Prostate gland (tissue), 2 donors: ENCODE measurements at regions not wholly inside any gene's neighbourhood (a gene's known extent, or its start where the extent isn't known, plus 50 kb on each side); places are given as distances from the start of the nearest gene placed in this dataset.

Experiments
- DNase-seq: peaks from one replicate; pipeline ENCODE4 v3.0.0-alpha.2; 2019; ENCODE audit warnings: low spot score
- H3K27ac ChIP-seq, 2 donors: fragments of 200-600 bp; sonication (generic); 2 replicates each; pipeline ENCODE4 v1.5.1; 2017 to 2019
- H3K27me3 ChIP-seq: fragments of 200-600 bp; sonication (generic); replicated peaks from 2 replicates; pipeline ENCODE4 v1.5.1; 2019; ENCODE audit not compliant: insufficient read depth
- H3K36me3 ChIP-seq, 2 donors: fragments of 200-600 bp; sonication (generic); 1 replicate in 1 of 2; 2 replicates in 1 of 2; pipeline versions ENCODE4 v1.5.1 to v1.8.1; 2017 to 2019
- H3K4me1 ChIP-seq: fragments of 200-600 bp; sonication (generic); replicated peaks from 2 replicates; pipeline ENCODE4 v1.5.1; 2019
- H3K4me3 ChIP-seq, 2 donors: fragments of 200-600 bp; sonication (generic); 2 replicates each; pipeline ENCODE4 v1.5.1; 2017 to 2019
- H3K9me3 ChIP-seq: fragments of 200-600 bp; sonication (generic); 2 replicates; pipeline ENCODE4 v1.5.1; 2017
- POLR2A ChIP-seq: fragments of 450-650 bp; IDR thresholded peaks from one replicate; pipeline ENCODE4 v1.6.1; 2016; ENCODE audit warnings: antibody characterized with exemption, mild to moderate bottlenecking
- POLR2AphosphoS5 ChIP-seq: sonication (generic); formaldehyde crosslinking; IDR thresholded peaks from one replicate; pipeline ENCODE4 v1.6.1; 2017; ENCODE audit warnings: antibody characterized with exemption
- WGBS: methylation state at CpG from one replicate; pipeline ENCODE4 v1.1.5; 2018; 5-methylcytosine and 5-hydroxymethylcytosine counted together
- intact Hi-C: fragments of 100-400 bp; cut with DNase I; formaldehyde crosslinking; loops from one replicate; pipeline ENCODE4 v1.14.2; 2022
- TF ChIP-seq, protein P1 (sequence below), 4 experiments: fragments of 200-600 bp in 2 of 4; fragments of 450-650 bp in 2 of 4; sonication (generic) in 2 of 4; IDR thresholded peaks; 1 replicate in 3 of 4; 2 replicates in 1 of 4; pipeline ENCODE4 v1.5.1; 2016 to 2019; ENCODE audit warnings: antibody characterized with exemption in 4 of 4, mild to moderate bottlenecking in 2 of 4, moderate library complexity in 2 of 4

- H3K9me3 ChIP-seq, result no peaks in the 10 kb centered on the region
- TF ChIP-seq POLR2A, result no peak
- intact Hi-C loops, result no loop called here
- DNase-seq, result no peak
- no peak overlapping the region for H3K4me3 ChIP-seq
- H3K4me1 ChIP-seq, result no peaks in the 10 kb centered on the region
- no peaks in the 10 kb centered on the region for H3K27me3 ChIP-seq
- WGBS, result 44% methylated on average over 3 of the region's 3 CpGs
- no peaks in the 10 kb centered on the region for H3K36me3 ChIP-seq
- no peak overlapping the region for H3K27ac ChIP-seq
Observed at GRCh38 chr5:167147879-167148278, 1143.6 kb upstream of the WWC1 start.

DNA sequence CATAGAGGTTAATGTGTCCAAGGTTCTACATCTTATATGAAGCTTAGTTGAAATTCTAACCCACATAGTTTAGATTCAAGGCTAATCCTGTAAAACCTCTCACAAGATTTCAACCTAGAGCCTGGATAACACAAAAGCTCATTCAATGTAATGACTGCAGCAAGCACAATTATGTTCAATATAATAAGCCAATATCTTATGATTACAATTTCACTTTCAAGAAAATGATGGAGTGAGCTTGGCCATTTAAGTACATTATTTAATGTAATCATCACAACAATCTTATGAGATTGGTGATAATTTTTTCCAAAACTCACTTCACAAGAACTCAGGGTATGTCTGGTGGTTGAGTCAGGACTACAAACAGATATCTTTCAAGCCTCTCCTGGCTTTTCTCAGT lies 1140.8 kb upstream of the WWC1 start:
- H3K36me3 ChIP-seq, result no peaks in the 10 kb centered on the region
- no peak overlapping the region for H3K4me3 ChIP-seq
- no peaks in the 10 kb centered on the region for H3K9me3 ChIP-seq
- no peaks in the 10 kb centered on the region for H3K4me1 ChIP-seq
- no peak for DNase-seq
- TF ChIP-seq, protein P1, sequence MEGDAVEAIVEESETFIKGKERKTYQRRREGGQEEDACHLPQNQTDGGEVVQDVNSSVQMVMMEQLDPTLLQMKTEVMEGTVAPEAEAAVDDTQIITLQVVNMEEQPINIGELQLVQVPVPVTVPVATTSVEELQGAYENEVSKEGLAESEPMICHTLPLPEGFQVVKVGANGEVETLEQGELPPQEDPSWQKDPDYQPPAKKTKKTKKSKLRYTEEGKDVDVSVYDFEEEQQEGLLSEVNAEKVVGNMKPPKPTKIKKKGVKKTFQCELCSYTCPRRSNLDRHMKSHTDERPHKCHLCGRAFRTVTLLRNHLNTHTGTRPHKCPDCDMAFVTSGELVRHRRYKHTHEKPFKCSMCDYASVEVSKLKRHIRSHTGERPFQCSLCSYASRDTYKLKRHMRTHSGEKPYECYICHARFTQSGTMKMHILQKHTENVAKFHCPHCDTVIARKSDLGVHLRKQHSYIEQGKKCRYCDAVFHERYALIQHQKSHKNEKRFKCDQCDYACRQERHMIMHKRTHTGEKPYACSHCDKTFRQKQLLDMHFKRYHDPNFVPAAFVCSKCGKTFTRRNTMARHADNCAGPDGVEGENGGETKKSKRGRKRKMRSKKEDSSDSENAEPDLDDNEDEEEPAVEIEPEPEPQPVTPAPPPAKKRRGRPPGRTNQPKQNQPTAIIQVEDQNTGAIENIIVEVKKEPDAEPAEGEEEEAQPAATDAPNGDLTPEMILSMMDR (IDR thresholded peaks at IDR 0.05), result no peak
- H3K27me3 ChIP-seq, result no peaks in the 10 kb centered on the region
- intact Hi-C loops, result no loop called here
- no peak overlapping the region for H3K27ac ChIP-seq

DNA sequence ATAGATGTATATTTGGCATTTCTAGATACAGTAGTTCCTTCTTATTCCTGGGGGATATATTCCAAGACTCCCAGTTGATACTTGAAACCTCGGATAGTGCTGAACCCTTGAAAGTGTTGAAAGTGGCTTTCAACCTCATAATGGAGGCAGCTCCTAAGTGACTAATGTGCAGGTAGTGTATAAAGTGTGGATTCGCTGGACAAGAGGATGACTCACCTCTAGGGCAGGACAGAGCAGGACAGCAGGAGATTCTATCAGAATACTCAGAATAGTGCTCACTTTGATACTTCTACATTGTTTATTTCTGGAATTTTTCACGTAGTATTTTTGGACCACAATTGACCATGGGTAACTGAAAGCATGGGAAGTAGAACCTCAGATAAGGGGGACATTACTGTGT lies 1138.9 kb upstream of the WWC1 start:
- Histone ChIP-seq H3K4me1 (no peaks in the 10 kb centered on the region), H3K27ac (no peak overlapping the region), H3K36me3 (no peaks in the 10 kb centered on the region), H3K27me3 (no peaks in the 10 kb centered on the region), H3K4me3 (no peak overlapping the region), H3K9me3 (no peaks in the 10 kb centered on the region)
- 85% methylated on average over 3 of the region's 3 CpGs for WGBS
- TF ChIP-seq, protein P1 (IDR thresholded peaks at IDR 0.05), result no peak
- no peak for TF ChIP-seq POLR2A
- no peak for TF ChIP-seq POLR2AphosphoS5
- no peak for DNase-seq
- intact Hi-C loops, result no loop called here

DNA sequence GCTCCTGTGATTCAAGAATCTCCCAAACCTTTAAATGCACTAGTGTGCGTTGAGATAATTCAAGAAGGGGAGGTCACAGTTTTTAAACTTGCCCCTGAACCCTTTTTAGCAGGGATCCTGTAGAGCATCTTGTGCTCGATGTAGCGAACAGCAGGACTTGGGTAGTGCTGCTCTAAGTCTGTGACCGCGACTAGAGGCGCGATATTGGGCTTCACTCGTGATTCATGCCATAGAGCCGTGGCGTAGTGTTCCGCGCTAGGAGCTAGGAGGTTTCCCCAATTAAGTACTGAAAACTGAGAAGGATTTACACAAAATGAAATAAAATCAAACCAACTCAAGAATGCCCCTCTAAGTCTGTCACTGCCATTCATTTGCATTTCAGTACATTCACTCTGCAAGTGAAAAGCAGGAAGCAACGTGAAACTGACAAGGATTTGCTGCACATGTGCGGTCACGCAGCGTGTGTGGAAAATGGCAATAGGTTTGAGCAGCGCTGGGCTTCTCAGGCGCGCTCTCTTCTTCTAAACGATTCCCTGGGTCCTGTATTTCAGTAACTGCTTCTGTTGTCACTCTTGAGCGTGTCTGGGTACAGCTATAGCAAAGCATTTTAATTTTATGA lies 1135.9 kb upstream of the WWC1 start:
- DNase-seq, result no peak
- no peaks in the 10 kb centered on the region for H3K27me3 ChIP-seq
- no peaks in the 10 kb centered on the region for H3K9me3 ChIP-seq
- WGBS, result 73% methylated on average over 21 of the region's 21 CpGs
- no peaks in the 10 kb centered on the region for H3K4me1 ChIP-seq
- TF ChIP-seq, protein P1 (IDR thresholded peaks at IDR 0.05), result no peak
- TF ChIP-seq POLR2A (no peak), POLR2AphosphoS5 (no peak)
- H3K36me3 ChIP-seq, result no peaks in the 10 kb centered on the region
- no peak overlapping the region for H3K4me3 ChIP-seq
- no peak overlapping the region for H3K27ac ChIP-seq
- intact Hi-C loops, result no loop called here

DNA sequence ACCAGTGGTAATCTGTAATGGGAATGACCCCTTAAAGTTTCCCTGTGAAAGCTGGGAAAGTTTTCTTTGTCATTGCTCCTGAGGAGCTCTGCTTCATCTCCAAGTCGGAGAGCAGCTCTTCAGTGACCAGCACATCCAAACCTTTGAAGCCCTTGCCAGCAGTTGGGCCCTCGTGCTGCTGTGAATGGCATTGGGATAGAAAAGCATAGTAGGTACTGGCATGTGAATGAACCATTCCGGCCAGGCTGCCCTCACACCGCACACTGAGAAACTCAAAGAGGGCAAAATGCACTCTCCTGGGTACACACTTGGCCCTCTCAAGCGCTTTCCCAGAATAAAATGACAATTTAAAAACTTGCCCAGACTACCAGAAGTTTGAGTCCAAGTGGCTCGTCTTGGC lies 1135.0 kb upstream of the WWC1 start:
- Histone ChIP-seq H3K9me3 (no peaks in the 10 kb centered on the region), H3K27me3 (no peaks in the 10 kb centered on the region), H3K27ac (no peak overlapping the region), H3K4me1 (no peaks in the 10 kb centered on the region), H3K4me3 (no peak overlapping the region), H3K36me3 (no peaks in the 10 kb centered on the region)
- WGBS, result 94% methylated on average over 6 of the region's 6 CpGs
- DNase-seq, result no peak
- TF ChIP-seq, protein P1 (IDR thresholded peaks at IDR 0.05), result no peak
- no peak for TF ChIP-seq POLR2A
- no peak for TF ChIP-seq POLR2AphosphoS5
- intact Hi-C loops, result no loop called here
